Smooth muscle cell of the brain vasculature (primary cell): ENCODE measurements at regions not wholly inside any gene's neighbourhood (a gene's known extent, or its start where the extent isn't known, plus 50 kb on each side); places are given as distances from the start of the nearest gene placed in this dataset.

Source experiments
- DNase-seq: peaks from one replicate; pipeline ENCODE4 v3.0.0-alpha.2; 2012; ENCODE audit warnings: low read depth, low spot score

DNA sequence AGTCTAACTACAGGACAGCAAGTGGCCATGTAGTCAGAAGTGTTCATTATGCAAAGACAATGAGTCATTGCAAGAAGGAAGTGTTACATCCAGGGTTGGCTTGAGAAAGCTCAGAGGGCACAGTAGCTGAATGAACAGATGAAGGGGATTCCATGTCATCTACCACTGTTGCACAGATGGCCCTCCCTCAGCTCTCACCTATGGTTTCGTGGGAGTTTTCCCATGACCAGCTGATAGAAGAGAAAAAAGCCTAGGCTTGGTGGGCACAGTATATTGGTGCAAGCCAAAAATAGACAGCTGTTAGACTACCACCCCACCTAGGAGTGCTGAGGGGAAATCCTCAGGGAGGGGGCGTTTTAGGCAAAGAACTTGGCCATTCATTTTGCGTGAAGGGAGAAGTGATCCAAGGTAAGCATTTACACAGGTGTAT, 217.0 kb downstream of the DMRT2 start:
- DNase-seq = no peak

DNA sequence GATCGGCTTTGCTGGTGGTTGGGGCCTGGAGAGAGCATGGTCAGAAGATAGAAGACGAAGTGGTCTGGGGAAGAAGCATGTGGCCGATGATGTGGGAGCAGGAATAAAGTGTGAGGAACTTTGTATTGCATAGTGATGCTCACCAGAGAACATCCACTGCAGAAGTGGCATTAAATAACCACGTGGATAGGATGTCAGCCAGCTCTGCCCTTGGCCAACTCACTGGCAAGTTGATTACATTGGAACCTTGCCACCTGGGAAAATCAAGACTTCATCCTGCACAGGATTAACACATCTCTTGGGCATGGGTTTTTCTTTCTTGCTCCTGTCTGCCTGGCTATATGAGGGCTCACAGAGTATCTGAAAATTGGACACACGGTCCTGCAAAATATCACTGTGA, 217.4 kb downstream of the DMRT2 start:
- no peak for DNase-seq

DNA sequence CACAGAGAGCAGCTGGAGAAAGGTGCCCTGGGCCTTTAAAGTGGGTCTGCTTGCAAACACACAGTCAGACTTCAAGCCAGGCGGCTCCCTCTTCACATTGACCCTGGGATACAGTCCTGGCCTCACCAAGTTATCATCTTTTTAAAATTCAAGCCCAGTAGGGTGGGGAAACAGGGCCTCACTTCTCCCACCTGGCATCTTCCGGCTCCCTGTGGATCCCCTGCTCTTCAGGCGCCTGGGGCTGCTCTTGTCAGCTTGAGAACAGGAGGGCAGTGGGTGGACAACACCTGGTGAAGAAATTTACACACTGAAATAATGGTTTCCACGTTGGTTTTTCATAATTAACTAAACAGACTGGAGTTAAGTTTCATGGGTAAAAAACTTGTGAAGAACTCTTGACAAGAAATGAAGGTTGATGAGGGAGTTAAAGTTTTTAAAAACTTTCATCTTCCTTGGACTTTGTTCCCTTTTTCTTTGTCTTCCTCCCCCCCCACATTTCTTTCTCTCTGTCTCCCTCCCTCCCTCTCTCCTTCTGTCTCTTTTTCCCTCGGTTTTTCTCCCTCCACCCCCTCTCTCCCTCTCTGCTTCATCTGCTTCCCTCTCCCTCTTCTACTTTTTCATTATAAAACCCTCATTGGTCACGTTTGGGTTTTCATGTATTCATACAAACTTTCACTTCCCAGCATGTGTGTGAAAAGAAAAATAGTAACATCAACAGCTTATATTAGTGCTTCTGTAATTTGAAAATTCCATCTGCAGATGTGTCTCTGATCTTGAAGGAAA, 219.6 kb downstream of the DMRT2 start:
- DNase-seq = no peak

DNA sequence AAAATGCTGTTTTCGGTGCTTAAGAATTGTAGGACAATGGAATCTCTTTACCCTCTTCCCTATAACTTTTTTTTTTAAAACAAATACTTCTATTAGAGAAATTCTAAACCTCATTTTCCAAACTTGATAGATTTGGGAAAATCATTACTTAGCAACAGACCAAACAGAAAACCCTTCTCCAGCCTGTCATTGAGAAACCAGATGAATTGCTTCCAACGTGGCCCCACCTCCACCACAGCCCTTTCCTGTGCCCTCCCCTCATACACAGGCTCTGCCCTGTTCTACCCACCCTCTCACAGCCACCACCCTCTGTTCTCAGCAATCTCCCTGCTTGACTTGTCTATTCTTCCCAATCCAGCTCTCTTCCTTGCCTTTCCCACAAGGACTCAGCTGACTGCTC, 221.2 kb downstream of the DMRT2 start:
- no peak for DNase-seq

DNA sequence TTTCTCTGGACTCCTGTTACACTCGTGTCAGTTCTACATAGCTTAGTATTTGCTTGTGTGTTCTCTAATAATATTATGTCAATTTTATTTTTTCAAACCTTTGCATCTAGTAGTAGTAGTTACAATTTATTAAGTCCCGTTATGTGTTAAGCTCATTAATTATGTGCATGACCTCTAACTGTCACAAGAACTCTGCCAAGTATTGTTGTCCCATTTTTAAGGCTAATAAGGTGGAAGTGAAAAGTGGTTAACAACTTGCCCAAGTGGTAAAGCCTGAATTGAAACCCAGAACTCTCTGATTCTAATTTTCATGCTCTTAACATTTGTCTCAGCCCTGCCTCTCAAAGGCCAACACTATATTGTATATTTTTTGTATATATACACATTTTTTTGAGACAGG, 221.6 kb downstream of the DMRT2 start:
- DNase-seq = no peak

DNA sequence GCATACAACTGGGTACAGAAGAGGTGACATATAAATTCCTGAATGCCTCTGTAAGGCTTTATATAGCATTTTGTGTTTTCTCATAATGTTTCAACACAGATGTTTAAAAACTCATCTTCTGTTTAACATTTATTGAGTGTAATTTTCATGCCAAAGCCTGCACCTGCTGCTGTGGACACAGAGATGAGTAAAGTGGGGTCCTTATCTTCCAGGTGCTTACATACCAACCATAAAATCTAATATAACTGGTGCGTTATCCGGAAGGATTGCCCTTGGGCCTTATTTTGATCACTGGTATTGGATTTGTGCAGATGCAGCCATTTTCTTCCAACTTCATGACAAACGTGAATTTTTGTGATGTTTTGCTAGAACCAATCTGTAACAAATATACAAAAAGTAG, 222.3 kb downstream of the DMRT2 start:
- no peak for DNase-seq

DNA sequence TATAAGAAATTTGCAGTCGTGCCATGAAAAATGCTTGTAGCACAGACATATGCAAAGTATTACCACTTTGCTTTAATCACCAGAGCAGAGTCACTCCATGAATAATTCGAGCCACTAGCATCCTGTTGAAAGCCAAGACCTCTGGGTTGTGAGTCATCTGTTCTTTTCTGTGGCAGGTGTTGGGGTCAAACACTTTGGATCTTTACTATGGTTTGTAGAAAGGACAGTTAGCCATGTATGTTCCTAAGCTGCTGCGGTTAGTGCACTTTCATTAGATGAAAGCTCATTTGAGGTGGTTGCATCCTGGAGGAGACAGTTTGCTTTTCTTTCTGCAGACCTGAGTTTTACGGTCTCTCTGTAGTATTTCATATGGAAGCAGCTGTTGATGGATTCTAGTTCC, 223.7 kb downstream of the DMRT2 start:
- no peak for DNase-seq

DNA sequence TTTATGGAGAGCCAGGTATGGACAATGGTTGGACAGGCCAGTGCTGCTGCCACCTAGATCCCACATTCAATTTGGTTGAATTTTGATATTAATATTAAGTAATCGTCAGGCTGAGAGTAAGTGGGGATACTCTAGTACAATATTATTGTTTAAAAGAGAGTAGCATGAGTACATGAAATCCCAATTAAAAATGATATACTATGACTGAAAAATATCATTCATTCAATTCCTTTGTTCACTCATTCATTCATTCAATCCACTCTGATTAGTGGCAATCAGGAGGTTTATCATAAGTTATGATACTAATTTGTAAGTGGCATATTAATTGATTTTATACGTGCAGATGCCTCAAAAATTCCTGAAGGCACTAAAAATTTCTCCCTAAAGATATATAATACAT, 224.2 kb downstream of the DMRT2 start:
- DNase-seq = no peak

DNA sequence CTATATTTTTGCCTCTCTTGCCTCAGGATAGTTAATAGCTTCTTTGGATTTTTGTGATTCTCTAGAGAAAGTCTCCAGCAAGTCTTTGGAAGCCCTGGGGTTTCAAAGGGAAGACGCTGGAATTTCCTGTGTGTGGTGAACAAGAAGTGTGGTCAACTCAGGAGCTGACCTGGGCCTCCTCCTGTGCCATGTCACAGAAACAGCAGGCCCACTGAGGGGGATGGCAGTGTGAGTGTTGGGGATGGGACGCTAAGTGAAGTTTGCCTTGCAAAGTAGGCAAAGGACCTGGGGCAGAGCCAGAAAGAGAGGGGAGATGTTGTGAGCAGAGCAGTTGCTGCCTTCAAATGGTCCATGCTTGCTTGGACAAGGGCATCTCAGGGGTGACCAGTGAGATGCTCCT, 226.3 kb downstream of the DMRT2 start:
- DNase-seq = no peak

DNA sequence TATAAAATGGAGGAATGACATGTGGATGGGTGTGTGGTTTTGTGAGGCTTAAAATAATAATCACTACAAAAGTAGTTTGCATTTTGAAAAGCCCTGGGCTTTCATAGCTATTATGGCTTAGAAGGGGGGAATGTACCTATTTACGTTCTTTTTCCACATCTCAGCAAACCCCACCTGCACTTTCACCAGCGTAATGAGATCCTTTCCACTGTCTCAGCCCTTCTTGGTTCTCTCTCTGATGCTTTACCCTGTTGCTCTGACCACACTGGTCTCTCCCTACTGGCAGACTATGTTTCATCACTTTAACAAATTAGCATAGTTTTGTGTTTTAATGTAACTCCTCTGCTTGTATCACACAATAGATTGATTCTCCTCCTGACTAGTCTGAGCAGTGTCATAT, 234.6 kb downstream of the DMRT2 start:
- DNase-seq = no peak

DNA sequence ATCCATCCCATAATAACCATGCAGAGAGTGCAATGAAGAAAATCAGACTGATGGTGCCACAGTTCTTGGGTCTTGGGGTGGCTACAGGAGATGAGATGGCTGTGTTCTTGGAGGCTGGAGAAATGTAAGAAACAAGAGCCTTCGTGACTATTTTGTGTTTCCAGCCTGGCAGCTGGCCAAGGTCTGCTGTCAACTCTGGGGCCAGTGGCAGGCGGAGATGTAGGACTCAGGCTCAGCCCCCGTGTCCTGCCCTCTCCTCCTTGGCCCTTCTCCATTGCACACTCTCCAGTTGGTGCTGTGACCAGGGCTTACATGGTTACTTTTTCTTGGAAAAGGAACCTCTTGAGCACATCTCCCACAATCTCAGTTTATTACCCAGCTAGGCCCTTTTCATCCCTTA, 235.4 kb downstream of the DMRT2 start:
- DNase-seq = no peak

DNA sequence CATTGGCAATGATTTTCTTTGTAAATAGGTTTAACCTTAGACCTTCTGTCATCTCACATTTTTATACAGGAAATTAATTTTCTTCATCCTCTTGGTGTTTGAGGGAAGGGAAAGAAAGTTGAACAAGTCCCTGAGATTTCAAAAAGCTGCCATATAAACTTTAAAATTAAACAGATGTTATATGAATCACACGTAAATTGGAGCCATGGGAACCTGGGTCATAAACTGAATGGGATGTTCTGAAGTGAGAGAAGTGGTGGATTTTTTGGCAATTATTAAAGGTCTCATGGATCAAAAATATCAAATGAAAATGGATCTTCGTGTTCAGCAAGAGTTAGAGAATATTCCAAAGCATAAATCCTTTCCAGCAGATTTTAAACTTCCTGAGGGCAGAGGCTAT, 242.2 kb downstream of the DMRT2 start:
- no peak for DNase-seq

DNA sequence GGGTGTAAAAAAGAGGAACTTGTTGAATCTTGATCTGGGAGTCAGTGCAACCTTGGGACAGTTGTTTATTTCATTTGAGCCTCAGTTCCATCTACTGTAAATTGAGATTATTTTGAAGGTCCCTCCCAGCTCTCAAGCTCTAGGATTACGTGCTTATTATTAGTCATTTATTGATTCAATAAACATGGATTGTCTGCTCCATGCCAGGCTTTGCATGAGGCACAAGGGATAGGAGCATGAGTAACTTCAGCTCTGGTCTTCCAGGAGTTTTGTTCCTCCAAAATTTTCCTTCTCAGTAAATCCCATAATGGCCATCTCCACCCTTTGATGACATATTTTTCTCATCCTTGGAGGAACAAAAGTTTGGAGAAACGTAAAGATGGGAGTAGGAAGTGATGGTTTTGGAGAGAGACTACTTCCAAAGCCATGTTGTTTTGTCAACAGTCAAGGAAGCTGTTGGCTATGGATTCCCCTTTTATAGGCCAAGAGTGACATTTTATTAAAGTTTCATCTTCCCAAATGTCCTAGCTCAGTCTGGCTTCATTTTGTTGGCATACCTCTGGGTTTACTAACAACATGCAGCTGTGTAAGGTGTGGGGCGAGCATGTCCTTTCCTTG, 244.6 kb downstream of the DMRT2 start:
- DNase-seq = no peak

DNA sequence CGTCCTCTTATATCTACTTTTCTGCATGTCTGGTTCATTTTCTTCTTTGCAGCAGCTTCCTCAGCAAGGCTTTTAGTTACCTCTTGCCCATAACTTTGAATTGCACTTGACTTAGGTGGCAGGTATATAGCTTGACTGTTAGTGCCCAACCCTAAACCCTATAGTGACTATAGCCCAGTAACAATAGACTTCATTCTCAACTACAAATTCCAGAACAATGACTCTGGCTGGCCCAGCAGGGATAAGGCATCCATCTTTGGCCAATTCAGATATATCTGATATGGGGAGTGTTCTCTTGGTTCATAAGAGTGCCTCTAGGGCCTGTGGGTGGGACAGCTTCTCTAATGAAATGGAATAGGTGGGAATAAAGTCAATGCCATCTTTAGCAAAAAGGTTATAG, 246.2 kb downstream of the DMRT2 start:
- no peak for DNase-seq

DNA sequence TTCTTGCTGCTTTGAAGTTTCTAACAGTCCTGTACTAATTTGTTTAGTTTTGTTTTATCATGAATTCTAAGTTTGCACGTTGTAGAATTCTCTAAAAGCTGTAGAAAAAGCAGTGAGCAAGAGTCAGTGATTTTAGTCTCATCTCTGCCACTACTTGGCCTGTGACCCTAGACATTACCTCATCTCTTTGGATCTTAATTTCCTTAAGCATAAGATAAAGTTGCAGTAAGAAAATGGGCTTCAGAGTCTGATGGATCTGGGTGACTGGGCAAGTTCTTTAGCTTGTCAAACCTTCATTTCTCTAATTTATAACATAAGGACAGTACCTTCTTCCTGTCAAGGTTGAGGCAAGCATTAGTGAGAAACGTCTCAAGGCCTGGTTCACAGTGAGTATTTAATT, 247.9 kb downstream of the DMRT2 start:
- DNase-seq = no peak

DNA sequence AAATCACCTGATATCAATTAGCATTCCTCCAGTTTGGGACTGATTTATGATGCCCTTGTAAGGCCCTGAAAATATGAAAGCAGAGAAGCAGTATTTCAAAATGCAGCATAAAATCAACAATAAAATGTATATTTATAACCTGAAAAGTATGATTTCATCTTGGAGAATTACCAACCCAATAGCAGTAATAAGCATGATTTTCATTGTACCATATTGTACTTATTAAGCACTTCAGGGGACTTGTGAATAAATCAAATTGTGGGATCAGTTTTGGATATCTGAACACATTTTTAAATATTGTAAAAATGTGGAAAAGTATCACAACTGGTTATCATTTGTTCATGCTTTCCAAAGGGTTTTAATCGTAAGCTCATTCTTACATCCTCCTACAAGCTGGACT, 250.8 kb downstream of the DMRT2 start:
- no peak for DNase-seq

DNA sequence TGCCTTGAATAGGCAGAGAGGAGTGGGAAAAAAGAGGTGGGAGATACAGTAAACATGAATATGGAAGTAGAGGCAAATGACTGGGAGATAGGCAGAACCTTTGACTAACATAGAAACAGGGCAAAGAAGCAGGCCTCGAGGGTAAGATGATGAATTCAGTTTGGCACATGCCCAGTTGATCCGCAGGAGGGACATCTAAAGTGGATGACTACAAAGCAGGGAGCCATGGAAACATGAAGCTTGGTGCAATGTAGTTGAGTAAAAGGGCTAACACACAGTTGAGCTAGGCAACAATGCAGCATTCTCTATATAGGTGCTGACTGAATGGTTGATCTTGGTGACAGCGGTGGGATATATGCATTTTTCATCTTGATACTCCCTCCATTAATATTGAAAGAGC, 253.8 kb downstream of the DMRT2 start:
- DNase-seq = no peak

DNA sequence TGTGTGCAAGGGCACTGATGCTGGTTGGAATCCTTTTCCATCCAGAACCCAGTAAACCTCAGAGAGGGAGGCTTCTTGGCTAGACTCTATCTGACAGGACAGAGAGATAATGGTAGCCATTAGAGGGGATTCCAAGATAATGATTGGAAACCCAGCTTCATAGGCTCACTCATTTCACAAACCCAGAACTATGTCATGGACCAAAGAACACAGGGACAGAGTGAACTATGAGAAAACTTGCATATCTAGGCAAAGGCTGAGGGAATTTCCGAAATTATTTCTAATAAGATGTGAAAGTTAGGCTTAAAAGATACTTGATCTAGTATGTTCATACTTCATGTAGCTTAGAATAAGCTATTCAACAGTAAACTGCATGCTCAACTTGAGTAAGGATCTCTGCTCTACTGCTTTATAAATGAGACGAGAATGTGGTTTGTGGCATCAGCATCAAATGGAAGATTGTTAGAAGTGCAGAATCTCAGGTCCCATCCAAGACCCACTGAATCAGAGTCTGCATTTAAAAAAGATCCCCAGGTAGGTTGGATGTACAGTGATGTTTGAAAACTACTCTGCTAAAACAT, 261.4 kb downstream of the DMRT2 start:
- DNase-seq = no peak

DNA sequence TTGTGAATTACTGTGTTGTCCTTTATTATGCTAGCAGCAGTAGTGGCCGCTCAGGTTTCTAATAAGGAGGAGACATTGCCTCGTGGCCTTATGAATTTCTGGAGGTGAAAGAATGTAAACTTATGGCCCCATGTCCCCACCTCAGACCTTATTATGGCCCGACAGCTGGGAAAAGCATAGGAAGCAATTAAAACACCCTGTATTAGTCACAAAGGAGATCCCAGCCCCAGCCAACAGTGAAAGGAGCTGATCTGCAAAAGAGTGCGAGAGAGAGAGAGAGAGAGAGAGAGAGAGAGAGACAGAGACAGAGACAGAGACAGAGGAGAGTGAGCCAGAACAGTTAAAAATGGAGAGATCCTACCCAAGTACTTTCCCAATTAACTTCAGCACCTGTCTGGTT, 269.3 kb downstream of the DMRT2 start:
- no peak for DNase-seq

DNA sequence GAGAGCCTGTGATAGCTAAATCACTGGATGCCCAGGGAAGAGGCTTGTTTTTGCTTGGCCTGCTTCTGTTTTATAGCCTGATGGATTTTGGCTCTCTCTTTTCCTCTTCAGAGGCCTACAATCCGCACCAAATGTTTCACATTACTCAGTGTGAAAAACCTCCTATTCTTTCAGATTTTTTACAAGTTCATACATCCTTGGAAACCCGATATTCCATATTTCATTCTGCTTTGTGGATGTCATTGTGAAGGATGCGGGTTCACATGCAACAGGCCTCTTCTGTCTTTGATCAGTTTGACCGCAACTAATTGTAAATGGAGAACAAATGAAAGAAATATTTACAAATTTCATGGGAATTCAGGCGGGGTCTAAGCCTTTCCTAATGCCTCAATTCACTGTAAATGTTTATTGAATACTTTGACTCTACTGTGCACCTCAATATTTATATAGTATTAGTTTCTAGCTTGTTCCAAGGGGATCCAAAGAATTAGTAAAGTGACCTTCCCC, 269.9 kb downstream of the DMRT2 start:
- DNase-seq = no peak

DNA sequence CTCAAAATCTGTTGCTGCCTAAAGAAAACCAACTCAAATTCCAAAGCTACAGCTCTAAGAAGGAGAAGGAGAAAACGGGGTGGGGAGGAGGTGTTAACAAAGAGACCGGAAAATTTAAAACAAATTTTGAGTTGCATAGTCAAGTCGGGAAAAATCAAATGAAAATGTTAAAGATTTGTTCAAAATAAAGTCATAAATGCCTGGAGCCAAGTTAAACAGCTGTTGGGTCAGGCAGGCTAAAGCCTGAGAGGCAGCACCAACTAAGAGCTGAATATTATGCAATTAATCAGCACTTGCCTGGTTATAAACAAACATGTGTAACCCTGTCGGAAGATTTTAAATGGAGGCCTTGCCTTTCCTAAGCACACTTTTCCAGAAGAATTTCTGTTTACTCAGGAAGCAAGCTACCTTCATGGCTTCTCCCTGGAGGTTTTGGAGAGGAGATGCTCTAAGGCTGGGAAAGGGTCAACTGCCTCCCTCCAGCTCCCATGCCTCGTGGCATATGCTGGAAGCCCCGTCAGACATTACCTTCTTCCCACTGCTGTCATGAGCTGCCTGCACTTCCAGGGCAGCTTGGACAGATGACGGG, 270.5 kb downstream of the DMRT2 start:
- no peak for DNase-seq

DNA sequence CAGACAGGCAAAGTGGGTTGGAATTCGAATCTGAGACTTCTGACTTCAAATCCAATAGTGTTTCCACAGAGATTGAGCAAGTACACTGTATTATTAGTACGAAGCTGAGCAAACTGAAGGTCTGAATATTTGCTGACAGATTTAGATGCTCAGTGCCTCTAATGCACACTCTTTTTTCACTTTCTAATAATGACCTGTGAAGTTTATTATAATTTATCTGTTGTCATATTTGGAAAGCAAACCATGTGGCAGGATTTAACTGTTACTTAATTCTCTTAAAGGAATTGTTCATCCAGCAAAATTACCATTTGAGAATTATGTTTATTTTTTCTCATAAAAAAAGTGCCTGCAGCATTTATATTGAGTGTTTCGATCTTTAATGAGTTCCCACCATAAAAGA, 277.3 kb downstream of the DMRT2 start:
- no peak for DNase-seq

DNA sequence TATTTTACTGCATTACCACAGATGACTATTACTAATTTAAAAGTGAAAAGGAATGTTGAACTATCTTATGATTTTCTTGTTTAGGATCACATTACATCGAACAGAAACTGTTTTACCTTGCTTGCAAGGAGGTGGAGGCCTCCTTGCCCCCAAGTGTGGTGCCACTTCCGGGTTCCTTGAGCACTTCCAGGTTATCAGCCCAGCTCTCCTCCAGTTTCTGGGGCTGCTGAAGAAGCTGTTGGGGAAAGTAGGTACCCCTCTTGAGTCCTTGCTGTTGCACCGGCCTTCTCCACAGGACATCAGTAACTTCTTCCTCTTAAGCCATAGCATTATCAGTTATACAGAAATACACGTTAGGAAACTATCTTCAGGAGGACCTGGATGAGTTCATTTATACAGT, 278.2 kb downstream of the DMRT2 start:
- no peak for DNase-seq
